ENCODE measurements at regions not wholly inside any gene's neighbourhood (a gene's known extent, or its start where the extent isn't known, plus 50 kb on each side); places are given as distances from the start of the nearest gene placed in this dataset.

DNA sequence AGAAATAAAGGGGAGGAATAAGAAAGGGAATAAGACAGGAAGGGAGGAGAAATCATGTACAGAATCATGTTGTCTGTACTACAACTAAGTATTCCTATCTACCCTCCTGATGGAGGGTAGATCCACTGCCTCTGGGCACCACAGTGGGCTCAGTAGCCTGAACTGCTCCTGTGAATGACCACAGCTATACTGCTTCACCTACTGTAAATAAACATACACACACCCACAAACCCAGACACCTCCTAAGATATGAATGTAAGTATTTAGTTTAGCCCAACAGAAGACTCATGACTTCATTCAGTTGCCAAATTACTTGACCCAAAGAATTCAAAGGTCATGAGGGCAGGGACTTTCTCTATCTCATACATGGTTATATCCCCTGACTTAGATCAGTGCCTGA, 177.3 kb upstream of the C11orf58 start:
- DNase-seq (ENCODE audit: low read depth) (no peak), FAIRE-seq (no peak)
- Mint-ChIP-seq H3K9me3 (ENCODE audit: unreplicated experiment) (no peaks in the 10 kb centered on the region), H3K4me1 (ENCODE audit: low read depth, unreplicated experiment) (peaks cover 10% of the 10 kb centered on the region), H3K4me3 (ENCODE audit: unreplicated experiment) (no peak overlapping the region), H3K27me3 (ENCODE audit: low read depth, unreplicated experiment) (no peaks in the 10 kb centered on the region), H3K36me3 (ENCODE audit: low read depth, unreplicated experiment) (no peaks in the 10 kb centered on the region), H3K27ac (ENCODE audit: unreplicated experiment) (no peak overlapping the region)
- Histone ChIP-seq H3K36me3 (ENCODE audit: insufficient read depth, low read length) (no peaks in the 10 kb centered on the region), H3K4me3 (ENCODE audit: insufficient read depth, low read depth, low read length) (no peak overlapping the region), H3K9ac (ENCODE audit: low read length) (no peak overlapping the region), H3K4me2 (ENCODE audit: low read length) (no peak overlapping the region), H3K27me3 (ENCODE audit: insufficient read depth, low read length) (no peaks in the 10 kb centered on the region), H4K20me1 (ENCODE audit: insufficient read depth, low read length) (no peaks in the 10 kb centered on the region), H2AFZ (ENCODE audit: low read depth, low read length) (no peak overlapping the region), H3K4me1 (ENCODE audit: insufficient read depth, low read length) (no peaks in the 10 kb centered on the region), H3K79me2 (ENCODE audit: insufficient read depth, low read length) (no peaks in the 10 kb centered on the region), H3K9me3 (ENCODE audit: insufficient read depth, low read depth, low read length) (no peaks in the 10 kb centered on the region), H3K27ac (ENCODE audit: low read depth, low read length) (no peak overlapping the region)
- TF ChIP-seq, protein P1, sequence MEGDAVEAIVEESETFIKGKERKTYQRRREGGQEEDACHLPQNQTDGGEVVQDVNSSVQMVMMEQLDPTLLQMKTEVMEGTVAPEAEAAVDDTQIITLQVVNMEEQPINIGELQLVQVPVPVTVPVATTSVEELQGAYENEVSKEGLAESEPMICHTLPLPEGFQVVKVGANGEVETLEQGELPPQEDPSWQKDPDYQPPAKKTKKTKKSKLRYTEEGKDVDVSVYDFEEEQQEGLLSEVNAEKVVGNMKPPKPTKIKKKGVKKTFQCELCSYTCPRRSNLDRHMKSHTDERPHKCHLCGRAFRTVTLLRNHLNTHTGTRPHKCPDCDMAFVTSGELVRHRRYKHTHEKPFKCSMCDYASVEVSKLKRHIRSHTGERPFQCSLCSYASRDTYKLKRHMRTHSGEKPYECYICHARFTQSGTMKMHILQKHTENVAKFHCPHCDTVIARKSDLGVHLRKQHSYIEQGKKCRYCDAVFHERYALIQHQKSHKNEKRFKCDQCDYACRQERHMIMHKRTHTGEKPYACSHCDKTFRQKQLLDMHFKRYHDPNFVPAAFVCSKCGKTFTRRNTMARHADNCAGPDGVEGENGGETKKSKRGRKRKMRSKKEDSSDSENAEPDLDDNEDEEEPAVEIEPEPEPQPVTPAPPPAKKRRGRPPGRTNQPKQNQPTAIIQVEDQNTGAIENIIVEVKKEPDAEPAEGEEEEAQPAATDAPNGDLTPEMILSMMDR (IDR thresholded peaks at IDR 0.05; ENCODE audit: insufficient read depth, low read depth, low read length) = no peak
- TF ChIP-seq EZH2 (IDR thresholded peaks at IDR 0.05; ENCODE audit: insufficient read depth, low read length) = no peak

DNA sequence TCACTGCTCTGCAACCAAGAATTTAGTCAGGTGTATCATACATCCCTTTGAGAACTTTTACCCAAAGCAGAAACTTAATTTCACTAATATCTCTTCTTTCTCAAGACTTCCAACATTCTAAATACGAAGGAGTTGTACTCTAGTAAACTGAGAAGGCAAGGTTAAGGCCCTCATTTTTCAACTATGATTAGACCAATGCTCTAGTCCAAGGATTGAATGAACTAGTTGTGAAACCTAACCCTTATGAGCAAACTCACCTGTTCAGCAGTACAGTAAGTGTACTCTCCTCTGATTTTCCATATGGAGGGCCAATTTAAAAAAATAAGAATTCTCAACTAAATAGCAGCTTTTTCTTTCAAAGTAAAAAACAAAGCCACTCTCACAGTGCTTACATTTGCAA, 180.0 kb upstream of the C11orf58 start:
- Histone ChIP-seq H3K27me3 (ENCODE audit: insufficient read depth, low read length) (no peaks in the 10 kb centered on the region), H3K4me3 (ENCODE audit: insufficient read depth, low read depth, low read length) (no peak overlapping the region), H3K4me2 (ENCODE audit: low read length) (no peak overlapping the region), H4K20me1 (ENCODE audit: insufficient read depth, low read length) (no peaks in the 10 kb centered on the region), H3K4me1 (ENCODE audit: insufficient read depth, low read length) (no peaks in the 10 kb centered on the region), H3K9me3 (ENCODE audit: insufficient read depth, low read depth, low read length) (no peaks in the 10 kb centered on the region), H3K27ac (ENCODE audit: low read depth, low read length) (no peak overlapping the region), H2AFZ (ENCODE audit: low read depth, low read length) (no peak overlapping the region), H3K9ac (ENCODE audit: low read length) (no peak overlapping the region), H3K79me2 (ENCODE audit: insufficient read depth, low read length) (no peaks in the 10 kb centered on the region), H3K36me3 (ENCODE audit: insufficient read depth, low read length) (no peaks in the 10 kb centered on the region)
- no peak for FAIRE-seq
- Mint-ChIP-seq H3K27ac (ENCODE audit: unreplicated experiment) (no peak overlapping the region), H3K4me3 (ENCODE audit: unreplicated experiment) (no peak overlapping the region), H3K9me3 (ENCODE audit: unreplicated experiment) (no peaks in the 10 kb centered on the region), H3K4me1 (ENCODE audit: low read depth, unreplicated experiment) (peaks cover 10% of the 10 kb centered on the region), H3K27me3 (ENCODE audit: low read depth, unreplicated experiment) (no peaks in the 10 kb centered on the region), H3K36me3 (ENCODE audit: low read depth, unreplicated experiment) (no peaks in the 10 kb centered on the region)
- DNase-seq (ENCODE audit: low read depth) = no peak
- TF ChIP-seq, protein P1 (IDR thresholded peaks at IDR 0.05; ENCODE audit: insufficient read depth, low read depth, low read length) = no peak
- no peak for TF ChIP-seq EZH2 (IDR thresholded peaks at IDR 0.05; ENCODE audit: insufficient read depth, low read length)

DNA sequence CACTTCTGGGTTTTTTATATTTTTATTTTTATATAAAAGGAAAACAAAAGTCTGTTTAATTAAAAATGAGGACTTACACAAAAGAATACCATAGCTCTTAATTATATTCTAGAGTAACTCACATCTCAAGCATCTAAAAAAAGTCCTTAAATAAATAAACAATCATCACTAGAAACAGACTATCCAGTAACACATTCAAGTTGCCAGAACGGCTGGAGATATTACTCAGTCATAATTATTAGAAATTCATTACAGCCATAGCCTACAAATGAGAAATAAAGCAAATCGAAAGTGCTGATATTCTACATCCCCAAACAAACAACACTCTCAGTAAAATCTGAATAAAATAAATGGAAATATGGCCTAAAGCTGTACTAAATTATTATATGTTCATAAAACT, 182.5 kb upstream of the C11orf58 start:
- H3K27ac Mint-ChIP-seq (ENCODE audit: unreplicated experiment) = no peak overlapping the region
- DNase-seq (ENCODE audit: low read depth) = no peak
- H3K9me3 ChIP-seq (ENCODE audit: insufficient read depth, low read depth, low read length) = no peaks in the 10 kb centered on the region
- H3K79me2 ChIP-seq (ENCODE audit: insufficient read depth, low read length) = no peaks in the 10 kb centered on the region
- H3K36me3 ChIP-seq (ENCODE audit: insufficient read depth, low read length) = no peaks in the 10 kb centered on the region
- no peaks in the 10 kb centered on the region for H3K36me3 Mint-ChIP-seq (ENCODE audit: low read depth, unreplicated experiment)
- no peaks in the 10 kb centered on the region for H4K20me1 ChIP-seq (ENCODE audit: insufficient read depth, low read length)
- no peaks in the 10 kb centered on the region for H3K27me3 Mint-ChIP-seq (ENCODE audit: low read depth, unreplicated experiment)
- H3K4me3 Mint-ChIP-seq (ENCODE audit: unreplicated experiment) = no peak overlapping the region
- FAIRE-seq = no peak
- no peak overlapping the region for H2AFZ ChIP-seq (ENCODE audit: low read depth, low read length)
- H3K4me1 Mint-ChIP-seq (ENCODE audit: low read depth, unreplicated experiment) = peaks cover 5% of the 10 kb centered on the region
- no peaks in the 10 kb centered on the region for H3K27me3 ChIP-seq (ENCODE audit: insufficient read depth, low read length)
- no peak overlapping the region for H3K9ac ChIP-seq (ENCODE audit: low read length)
- no peaks in the 10 kb centered on the region for H3K4me1 ChIP-seq (ENCODE audit: insufficient read depth, low read length)
- no peak overlapping the region for H3K27ac ChIP-seq (ENCODE audit: low read depth, low read length)
- H3K9me3 Mint-ChIP-seq (ENCODE audit: unreplicated experiment) = no peaks in the 10 kb centered on the region
- no peak for TF ChIP-seq EZH2 (IDR thresholded peaks at IDR 0.05; ENCODE audit: insufficient read depth, low read length)
- TF ChIP-seq, protein P1 (IDR thresholded peaks at IDR 0.05; ENCODE audit: insufficient read depth, low read depth, low read length) = no peak
- no peak overlapping the region for H3K4me3 ChIP-seq (ENCODE audit: insufficient read depth, low read depth, low read length)
- no peak overlapping the region for H3K4me2 ChIP-seq (ENCODE audit: low read length)

Measured in astrocyte (in vitro differentiated cells and primary cell).